SK-N-SH (cell line): ENCODE measurements at regions not wholly inside any gene's neighbourhood (a gene's known extent, or its start where the extent isn't known, plus 50 kb on each side); places are given as distances from the start of the nearest gene placed in this dataset.

Experiments
- CTCF ChIA-PET: fragments of 300-600, 350-600 bp; formaldehyde crosslinking; extraction: SDS; loops from one replicate; lab custom pipeline; 2021; lab: Yijun Ruan, JAX
- POLR2A ChIA-PET: fragments of 350-600 bp; sonication (Branson Sonifier 250); formaldehyde crosslinking; extraction: SDS; loops from one replicate; lab custom pipeline; 2020; ENCODE audit warnings: antibody characterized with exemption, inconsistent platforms; lab: Yijun Ruan, JAX
- DNase-seq: peaks from one replicate; pipeline ENCODE4 v3.0.0; 2012
- H2AFZ ChIP-seq: fragments of 200-600 bp; sonication (generic); 2 replicates; pipeline ENCODE4 v1.8.1; 2016; ENCODE audit warnings: antibody characterized with exemption, mild to moderate bottlenecking, low read depth
- H3F3A ChIP-seq: fragments of 200-600 bp; sonication (generic); replicated peaks from 2 replicates; pipeline ENCODE3; 2016; ENCODE audit warnings: antibody characterized with exemption, mild to moderate bottlenecking; ENCODE audit not compliant: insufficient read depth
- H3K27ac ChIP-seq, 2 experiments: fragments of 200-500 bp in 1 of 2; fragments of 200-600 bp in 1 of 2; sonication (Bioruptor generic) in 1 of 2; sonication (generic), shearing (Covaris generic) in 1 of 2; 2 replicates each; pipeline versions ENCODE4 v1.5.1 to v1.6.1; 2014 to 2016; ENCODE audit warnings: low read depth in 2 of 2, inconsistent platforms in 1 of 2, low read length in 1 of 2, mild to moderate bottlenecking in 1 of 2, mixed read lengths in 1 of 2
- H3K27me3 ChIP-seq: fragments of 200-600 bp; sonication (generic), shearing (Covaris generic); 2 replicates; pipeline ENCODE4 v1.6.1; 2016; ENCODE audit warnings: mixed run types; ENCODE audit not compliant: insufficient read depth
- H3K36me3 ChIP-seq, 2 experiments: fragments of 200-500 bp in 1 of 2; fragments of 200-600 bp in 1 of 2; sonication (Bioruptor generic) in 1 of 2; sonication (generic) in 1 of 2; replicated peaks in 1 of 2; 2 replicates each; pipeline versions ENCODE3 to v1.5.1; 2014 to 2016; ENCODE audit warnings: low read length in 1 of 2, mild to moderate bottlenecking in 1 of 2; ENCODE audit not compliant: insufficient read depth in 2 of 2, control insufficient read depth in 1 of 2
- H3K4me1 ChIP-seq, 2 experiments: fragments of 200-500 bp in 1 of 2; fragments of 200-600 bp in 1 of 2; sonication (Bioruptor generic) in 1 of 2; sonication (generic), shearing (Covaris generic) in 1 of 2; 2 replicates each; pipeline versions ENCODE4 v1.5.1 to v1.6.1; 2014 to 2016; ENCODE audit warnings: low read depth in 1 of 2, low read length in 1 of 2, mixed run types in 1 of 2; ENCODE audit not compliant: insufficient read depth in 2 of 2, control insufficient read depth in 1 of 2
- H3K4me2 ChIP-seq: fragments of 200-600 bp; sonication (generic), shearing (Covaris generic); 2 replicates; pipeline ENCODE4 v1.6.1; 2017; ENCODE audit warnings: mixed run types
- H3K4me3 ChIP-seq, 2 experiments: fragments of 200-500 bp in 1 of 2; fragments of 200-600 bp in 1 of 2; sonication (Bioruptor generic) in 1 of 2; sonication (generic), shearing (Covaris generic) in 1 of 2; 2 replicates each; pipeline versions ENCODE4 v1.5.1 to v1.8.1; 2014 to 2016; ENCODE audit warnings: low read depth in 2 of 2, inconsistent platforms in 1 of 2, low read length in 1 of 2, mild to moderate bottlenecking in 1 of 2, mixed read lengths in 1 of 2, moderate library complexity in 1 of 2
- H3K79me2 ChIP-seq: fragments of 200-600 bp; sonication (generic); 2 replicates; pipeline ENCODE4 v1.8.1; 2017; ENCODE audit warnings: mild to moderate bottlenecking; ENCODE audit not compliant: insufficient read depth
- H3K9ac ChIP-seq: fragments of 200-600 bp; sonication (generic); 2 replicates; pipeline ENCODE4 v1.6.1; 2017; ENCODE audit warnings: mixed run types
- H3K9me2 ChIP-seq: fragments of 200-600 bp; sonication (generic); 2 replicates; pipeline ENCODE4 v1.6.1; 2017; ENCODE audit warnings: mixed run types
- H3K9me3 ChIP-seq: fragments of 200-600 bp; sonication (generic); 2 replicates; pipeline ENCODE4 v1.6.1; 2017; ENCODE audit warnings: mixed run types, mild to moderate bottlenecking, moderate library complexity
- H4K20me1 ChIP-seq: fragments of 200-600 bp; sonication (generic); 2 replicates; pipeline ENCODE4 v1.6.1; 2017; ENCODE audit warnings: mild to moderate bottlenecking, mixed run types; ENCODE audit not compliant: insufficient read depth
- CHD2 ChIP-seq: fragments of 150-350 bp; IDR thresholded peaks from 2 replicates; pipeline ENCODE4 v1.6.1; 2018; ENCODE audit warnings: low read length; ENCODE audit not compliant: partially characterized antibody
- ELF1 ChIP-seq: IDR thresholded peaks from 2 replicates; pipeline ENCODE4 v1.4.0; 2012
- EP300 ChIP-seq, 2 experiments: IDR thresholded peaks; 2 replicates each; pipeline versions ENCODE4 v1.4.0 to v1.6.1; 2012; ENCODE audit warnings: borderline replicate concordance in 1 of 2, low read depth in 1 of 2, low read length in 1 of 2
- EZH2phosphoT487 ChIP-seq: fragments of 200-600 bp; sonication (generic); IDR thresholded peaks from 2 replicates; pipeline ENCODE4 v1.6.1; 2017; ENCODE audit warnings: low read depth, mixed run types, mild to moderate bottlenecking, antibody characterized with exemption, moderate library complexity, borderline replicate concordance
- FOSL2 ChIP-seq: IDR thresholded peaks from 2 replicates; pipeline ENCODE4 v1.4.0; 2012; ENCODE audit warnings: low read depth, mild to moderate bottlenecking, moderate library complexity, borderline replicate concordance
- GATA2 ChIP-seq: sonication (generic); formaldehyde crosslinking; IDR thresholded peaks from 2 replicates; pipeline ENCODE4 v1.5.0; 2020; ENCODE audit warnings: mild to moderate bottlenecking, missing genetic modification reagents
- JUND ChIP-seq: IDR thresholded peaks from 2 replicates; pipeline ENCODE4 v1.4.0; 2012
- MEF2A ChIP-seq: IDR thresholded peaks from 2 replicates; pipeline ENCODE4 v1.4.0; 2012; ENCODE audit warnings: low read depth, borderline replicate concordance
- MXI1 ChIP-seq: IDR thresholded peaks from 2 replicates; pipeline ENCODE4 v1.6.1; 2012; ENCODE audit warnings: mild to moderate bottlenecking, low read depth, low read length, improper control_type of control experiment
- RAD21 ChIP-seq: IDR thresholded peaks from 2 replicates; pipeline ENCODE4 v1.6.1; 2012; ENCODE audit warnings: mild to moderate bottlenecking, low read length
- RCOR1 ChIP-seq: fragments of 150-350 bp; IDR thresholded peaks from 2 replicates; pipeline ENCODE4 v1.6.1; 2017; ENCODE audit warnings: antibody characterized with exemption, low read length
- RFX5 ChIP-seq: IDR thresholded peaks from 2 replicates; pipeline ENCODE4 v1.6.1; 2012; ENCODE audit warnings: mild to moderate bottlenecking, improper control_type of control experiment, low read length
- SIN3A ChIP-seq: IDR thresholded peaks from 2 replicates; pipeline ENCODE4 v1.6.1; 2012; ENCODE audit warnings: low read depth, mild to moderate bottlenecking, low read length, moderate library complexity, borderline replicate concordance
- TAF1 ChIP-seq: IDR thresholded peaks from 2 replicates; pipeline ENCODE4 v1.6.1; 2012; ENCODE audit warnings: low read depth, mild to moderate bottlenecking, low read length, moderate library complexity, borderline replicate concordance
- TCF12 ChIP-seq: IDR thresholded peaks from 2 replicates; pipeline ENCODE4 v1.4.0; 2012
- WGBS: methylation state at CpG from one replicate; pipeline ENCODE4 v1.1.6; 2017; ENCODE audit warnings: low lambda C conversion rate; 5-methylcytosine and 5-hydroxymethylcytosine counted together
- TF ChIP-seq, protein P1 (sequence below): fragments of 150-350 bp; IDR thresholded peaks from 2 replicates; pipeline ENCODE4 v1.6.1; 2017; ENCODE audit warnings: antibody characterized with exemption, low read length, low read depth, borderline replicate concordance
- TF ChIP-seq, protein P2 (sequence below): IDR thresholded peaks from 2 replicates; pipeline ENCODE4 v1.4.0; 2012; ENCODE audit warnings: low read depth
- TF ChIP-seq, protein P3 (sequence below): fragments of 200-600 bp; sonication (generic); IDR thresholded peaks from 2 replicates; pipeline ENCODE4 v1.6.1; 2017; ENCODE audit warnings: antibody characterized with exemption, mild to moderate bottlenecking, moderate library complexity
- TF ChIP-seq, protein P4 (sequence below): IDR thresholded peaks from 2 replicates; pipeline ENCODE4 v1.4.0; 2012; ENCODE audit warnings: low read depth, borderline replicate concordance

DNA sequence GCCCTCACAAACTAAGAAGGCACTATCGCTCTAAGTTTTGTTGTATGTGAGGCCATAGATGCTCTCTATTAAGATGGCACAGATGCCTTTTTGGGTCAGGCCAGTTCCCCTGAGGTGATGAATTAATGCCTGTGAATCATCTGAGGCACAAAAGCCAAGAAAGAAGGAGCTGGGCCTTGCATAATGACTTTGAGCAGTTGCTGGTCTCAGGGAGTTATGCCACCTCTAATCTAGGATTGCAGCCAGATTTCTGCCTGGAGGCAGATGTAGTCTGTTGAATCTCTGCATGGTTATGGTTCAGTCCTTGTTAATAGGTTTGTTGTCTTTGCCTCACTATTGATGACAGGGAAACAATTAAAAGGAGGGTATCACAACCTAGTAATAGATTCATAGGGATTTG is 168.1 kb upstream of the CHRM3 start:
- Histone ChIP-seq H3K27me3 (no peaks in the 10 kb centered on the region), H3K4me2 (no peak overlapping the region), H3K9ac (no peak overlapping the region), H3K27ac (no peak overlapping the region), H3F3A (no peaks in the 10 kb centered on the region), H3K4me1 (no peaks in the 10 kb centered on the region; a peak in 1 of 4 replicates), H4K20me1 (no peaks in the 10 kb centered on the region), H3K4me3 (no peak overlapping the region), H3K79me2 (no peaks in the 10 kb centered on the region), H3K9me2 (no peaks in the 10 kb centered on the region), H2AFZ (no peak overlapping the region), H3K36me3 (no peaks in the 10 kb centered on the region), H3K9me3 (0 out of 2 replicates have a peak, but pooled peaks cover 7% of the 10 kb centered on the region)
- WGBS, result 80% methylated on average over 1 of the region's 1 CpG
- no peak for DNase-seq
- POLR2A ChIA-PET, result no interaction called here
- TF ChIP-seq, protein P1, sequence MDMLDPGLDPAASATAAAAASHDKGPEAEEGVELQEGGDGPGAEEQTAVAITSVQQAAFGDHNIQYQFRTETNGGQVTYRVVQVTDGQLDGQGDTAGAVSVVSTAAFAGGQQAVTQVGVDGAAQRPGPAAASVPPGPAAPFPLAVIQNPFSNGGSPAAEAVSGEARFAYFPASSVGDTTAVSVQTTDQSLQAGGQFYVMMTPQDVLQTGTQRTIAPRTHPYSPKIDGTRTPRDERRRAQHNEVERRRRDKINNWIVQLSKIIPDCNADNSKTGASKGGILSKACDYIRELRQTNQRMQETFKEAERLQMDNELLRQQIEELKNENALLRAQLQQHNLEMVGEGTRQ, result no peak
- no peak for TF ChIP-seq TCF12
- TF ChIP-seq RAD21, result no peak
- no peak for TF ChIP-seq MEF2A
- no peak for TF ChIP-seq EP300 (IDR thresholded peaks at IDR 0.05; ENCODE audit: borderline replicate concordance in 1 of 2, low read depth in 1 of 2, low read length in 1 of 2)
- no peak for TF ChIP-seq RCOR1
- TF ChIP-seq SIN3A, result no peak
- no peak for TF ChIP-seq CHD2
- no peak for TF ChIP-seq FOSL2
- no peak for TF ChIP-seq EZH2phosphoT487
- CTCF ChIA-PET, result no interaction called here

DNA sequence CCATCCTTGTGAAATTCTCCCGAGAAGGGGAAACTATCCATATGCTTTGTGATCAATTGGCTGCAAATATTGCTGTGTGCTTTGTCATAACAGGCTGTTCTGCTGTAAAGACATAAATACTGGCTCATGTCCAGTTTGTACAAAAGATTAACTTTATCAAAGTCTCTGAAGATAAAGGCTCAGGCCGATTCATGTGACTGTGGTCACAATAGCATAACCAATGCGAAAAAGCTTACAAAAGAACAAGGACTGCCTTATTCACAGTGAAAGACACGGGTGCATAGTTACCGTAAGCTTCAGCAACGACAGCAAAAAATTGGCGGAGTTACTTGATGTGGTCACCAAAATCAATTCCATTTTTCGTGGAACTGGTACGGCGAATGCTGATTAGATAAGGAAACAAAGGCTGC is 173.6 kb upstream of the CHRM3 start:
- Histone ChIP-seq H3K79me2 (no peaks in the 10 kb centered on the region), H3K27me3 (no peaks in the 10 kb centered on the region), H3K9me2 (no peaks in the 10 kb centered on the region), H3K9me3 (no peaks in the 10 kb centered on the region), H4K20me1 (no peaks in the 10 kb centered on the region), H3K9ac (no peak overlapping the region), H3F3A (no peaks in the 10 kb centered on the region), H2AFZ (no peak overlapping the region), H3K4me3 (no peak overlapping the region), H3K27ac (no peak overlapping the region), H3K4me2 (no peak overlapping the region), H3K36me3 (no peaks in the 10 kb centered on the region), H3K4me1 (no peaks in the 10 kb centered on the region; a peak in 1 of 4 replicates)
- ChIA-PET POLR2A (no interaction called here), CTCF (no interaction called here)
- 58% methylated on average over 10 of the region's 10 CpGs for WGBS
- TF ChIP-seq MXI1, result no peak
- no peak for DNase-seq

DNA sequence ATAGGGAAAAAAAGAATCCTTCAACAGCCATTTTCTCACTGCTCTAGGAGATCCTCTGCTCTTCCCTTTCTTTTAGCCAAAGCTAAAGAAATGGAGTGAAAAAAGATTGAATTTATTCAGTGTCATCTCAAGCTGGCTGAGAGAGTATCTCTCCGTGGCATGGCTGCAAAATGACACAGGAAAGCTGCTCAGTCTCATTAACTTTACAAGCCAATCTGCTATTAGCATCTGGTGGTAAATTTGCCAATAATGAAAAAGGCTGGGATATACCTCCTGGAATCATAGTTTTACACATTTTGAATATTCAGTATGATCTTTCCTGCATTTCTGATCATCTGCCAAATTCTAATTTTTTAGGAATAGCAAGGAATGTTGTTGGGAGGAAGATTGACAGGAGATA is 176.8 kb upstream of the CHRM3 start:
- Histone ChIP-seq H3K9ac (no peak overlapping the region), H3K4me3 (no peak overlapping the region), H3K27ac (no peak overlapping the region), H3F3A (no peaks in the 10 kb centered on the region), H3K4me2 (no peak overlapping the region), H3K27me3 (no peaks in the 10 kb centered on the region), H3K4me1 (no peaks in the 10 kb centered on the region; a peak in 1 of 4 replicates), H3K36me3 (no peaks in the 10 kb centered on the region), H3K9me3 (no peaks in the 10 kb centered on the region), H2AFZ (no peak overlapping the region), H3K9me2 (no peaks in the 10 kb centered on the region), H4K20me1 (no peaks in the 10 kb centered on the region), H3K79me2 (no peaks in the 10 kb centered on the region)
- no peak for DNase-seq
- WGBS, result 44% methylated on average over 1 of the region's 1 CpG
- TF ChIP-seq MXI1, result no peak
- TF ChIP-seq SIN3A, result no peak
- TF ChIP-seq RFX5, result no peak
- no peak for TF ChIP-seq TAF1
- TF ChIP-seq, protein P2, sequence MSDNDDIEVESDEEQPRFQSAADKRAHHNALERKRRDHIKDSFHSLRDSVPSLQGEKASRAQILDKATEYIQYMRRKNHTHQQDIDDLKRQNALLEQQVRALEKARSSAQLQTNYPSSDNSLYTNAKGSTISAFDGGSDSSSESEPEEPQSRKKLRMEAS, result no peak
- no peak for TF ChIP-seq MEF2A
- TF ChIP-seq GATA2 (CRISPR knock-in tag), result no peak
- no peak for TF ChIP-seq JUND
- no peak for TF ChIP-seq ELF1
- TF ChIP-seq CHD2, result no peak
- TF ChIP-seq, protein P3, sequence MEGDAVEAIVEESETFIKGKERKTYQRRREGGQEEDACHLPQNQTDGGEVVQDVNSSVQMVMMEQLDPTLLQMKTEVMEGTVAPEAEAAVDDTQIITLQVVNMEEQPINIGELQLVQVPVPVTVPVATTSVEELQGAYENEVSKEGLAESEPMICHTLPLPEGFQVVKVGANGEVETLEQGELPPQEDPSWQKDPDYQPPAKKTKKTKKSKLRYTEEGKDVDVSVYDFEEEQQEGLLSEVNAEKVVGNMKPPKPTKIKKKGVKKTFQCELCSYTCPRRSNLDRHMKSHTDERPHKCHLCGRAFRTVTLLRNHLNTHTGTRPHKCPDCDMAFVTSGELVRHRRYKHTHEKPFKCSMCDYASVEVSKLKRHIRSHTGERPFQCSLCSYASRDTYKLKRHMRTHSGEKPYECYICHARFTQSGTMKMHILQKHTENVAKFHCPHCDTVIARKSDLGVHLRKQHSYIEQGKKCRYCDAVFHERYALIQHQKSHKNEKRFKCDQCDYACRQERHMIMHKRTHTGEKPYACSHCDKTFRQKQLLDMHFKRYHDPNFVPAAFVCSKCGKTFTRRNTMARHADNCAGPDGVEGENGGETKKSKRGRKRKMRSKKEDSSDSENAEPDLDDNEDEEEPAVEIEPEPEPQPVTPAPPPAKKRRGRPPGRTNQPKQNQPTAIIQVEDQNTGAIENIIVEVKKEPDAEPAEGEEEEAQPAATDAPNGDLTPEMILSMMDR, result no peak
- TF ChIP-seq, protein P4, sequence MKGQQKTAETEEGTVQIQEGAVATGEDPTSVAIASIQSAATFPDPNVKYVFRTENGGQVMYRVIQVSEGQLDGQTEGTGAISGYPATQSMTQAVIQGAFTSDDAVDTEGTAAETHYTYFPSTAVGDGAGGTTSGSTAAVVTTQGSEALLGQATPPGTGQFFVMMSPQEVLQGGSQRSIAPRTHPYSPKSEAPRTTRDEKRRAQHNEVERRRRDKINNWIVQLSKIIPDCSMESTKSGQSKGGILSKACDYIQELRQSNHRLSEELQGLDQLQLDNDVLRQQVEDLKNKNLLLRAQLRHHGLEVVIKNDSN, result no peak
- ChIA-PET POLR2A (no interaction called here), CTCF (no interaction called here)
